ENCODE measurements at regions not wholly inside any gene's neighbourhood (a gene's known extent, or its start where the extent isn't known, plus 50 kb on each side); places are given as distances from the start of the nearest gene placed in this dataset.

- TF ChIP-seq CTCF (IDR thresholded peaks at IDR 0.05; ENCODE audit: low read length) (peak; percentile 72), EZH2 (IDR thresholded peaks at IDR 0.05; ENCODE audit: borderline replicate concordance, low read length) (no peak)
Observed at GRCh38 chr17:33674685-33675084, 381.6 kb upstream of the ASIC2 start.
